GM19351 (cell line): ENCODE measurements at regions not wholly inside any gene's neighbourhood (a gene's known extent, or its start where the extent isn't known, plus 50 kb on each side); places are given as distances from the start of the nearest gene placed in this dataset.

Source experiments
- ATAC-seq: cut with Tn5 transposase; IDR thresholded peaks from one replicate; pipeline ENCODE4 v1.9.1; 2021; ENCODE audit warnings: mild to moderate bottlenecking, moderate library complexity; ENCODE audit not compliant: unreplicated experiment

- no peak for ATAC-seq
These were observed 103.3 kb upstream of the RASGEF1B start for GRCh38 chr4:81574991-81575390.

- ATAC-seq = no peak
These were observed 102.1 kb upstream of the RASGEF1B start for GRCh38 chr4:81573840-81574239.

GRCh38 chr4:81572402-81572801 lies 100.7 kb upstream of the RASGEF1B start:
- ATAC-seq = no peak

GRCh38 chr4:81571105-81571504 lies 99.4 kb upstream of the RASGEF1B start:
- no peak for ATAC-seq

- ATAC-seq = no peak
These were observed 94.5 kb upstream of the RASGEF1B start for GRCh38 chr4:81566161-81566591.

GRCh38 chr4:81565142-81565870 lies 93.6 kb upstream of the RASGEF1B start:
- ATAC-seq = no peak

GRCh38 chr4:81564025-81564424 lies 92.3 kb upstream of the RASGEF1B start:
- ATAC-seq = no peak

GRCh38 chr4:81562093-81562492 lies 90.4 kb upstream of the RASGEF1B start:
- ATAC-seq = peak; percentile 96

GRCh38 chr4:81557306-81557705 lies 85.6 kb upstream of the RASGEF1B start:
- ATAC-seq = no peak

GRCh38 chr4:81555489-81555888 lies 83.8 kb upstream of the RASGEF1B start:
- no peak for ATAC-seq

GRCh38 chr4:81552086-81552485 lies 80.4 kb upstream of the RASGEF1B start:
- no peak for ATAC-seq

GRCh38 chr4:81550388-81550859 lies 78.7 kb upstream of the RASGEF1B start:
- no peak for ATAC-seq

- no peak for ATAC-seq
These were observed 78.3 kb upstream of the RASGEF1B start for GRCh38 chr4:81549984-81550383.

GRCh38 chr4:81546777-81547176 lies 75.1 kb upstream of the RASGEF1B start:
- ATAC-seq = no peak

GRCh38 chr4:81541161-81541945 lies 69.6 kb upstream of the RASGEF1B start:
- no peak for ATAC-seq

- no peak for ATAC-seq
These were observed 67.2 kb upstream of the RASGEF1B start for GRCh38 chr4:81538716-81539427.

- ATAC-seq = no peak
These were observed 59.7 kb upstream of the RASGEF1B start for GRCh38 chr4:81531410-81531809.

GRCh38 chr4:81528979-81529378 lies 57.3 kb upstream of the RASGEF1B start:
- no peak for ATAC-seq

- no peak for ATAC-seq
These were observed 56.5 kb upstream of the RASGEF1B start for GRCh38 chr4:81528200-81528599.

- no peak for ATAC-seq
These were observed 56.0 kb upstream of the RASGEF1B start for GRCh38 chr4:81527709-81528108.

- ATAC-seq = no peak
These were observed 55.4 kb upstream of the RASGEF1B start for GRCh38 chr4:81527115-81527514.
